Lung (tissue), 11 donors: ENCODE measurements at regions not wholly inside any gene's neighbourhood (a gene's known extent, or its start where the extent isn't known, plus 50 kb on each side); places are given as distances from the start of the nearest gene placed in this dataset.

ENCODE experiments used
- ATAC-seq: fragments of 200-7000 bp; cut with Tn5 transposase; one replicate; pipeline ENCODE4 v1.9.1; 2020; ENCODE audit warnings: moderate number of reproducible peaks; ENCODE audit not compliant: insufficient read depth, low FRiP score
- DNase-seq, 3 donors: peaks; one replicate each; pipeline ENCODE4 v3.0.0-alpha.2; 2013 to 2017
- H3K27ac ChIP-seq, 2 donors: one replicate each; pipeline ENCODE4 v1.5.1; 2013; ENCODE audit warnings: mild to moderate bottlenecking in 2 of 2, moderate library complexity in 2 of 2, control low read depth in 1 of 2, inconsistent platforms in 1 of 2, low read depth in 1 of 2, low read length in 1 of 2
- H3K27me3 ChIP-seq, 3 donors: one replicate each; pipeline ENCODE4 v1.5.1; 2013; ENCODE audit warnings: low read length in 2 of 3; ENCODE audit not compliant: control insufficient read depth in 3 of 3, insufficient read depth in 3 of 3
- H3K36me3 ChIP-seq, 4 donors: one replicate each; pipeline ENCODE4 v1.5.1; 2013; ENCODE audit warnings: low read length in 4 of 4, mild to moderate bottlenecking in 1 of 4, moderate library complexity in 1 of 4; ENCODE audit not compliant: control insufficient read depth in 4 of 4, insufficient read depth in 4 of 4
- H3K4me1 ChIP-seq, 5 donors: one replicate each; pipeline ENCODE4 v1.5.1; 2013; ENCODE audit warnings: low read length in 5 of 5, mild to moderate bottlenecking in 2 of 5, moderate library complexity in 1 of 5; ENCODE audit not compliant: control insufficient read depth in 5 of 5, insufficient read depth in 5 of 5
- H3K4me3 ChIP-seq: one replicate; pipeline ENCODE4 v1.5.1; 2013; ENCODE audit warnings: mild to moderate bottlenecking, control low read depth, moderate library complexity
- H3K9ac ChIP-seq, 2 donors: one replicate each; pipeline ENCODE4 v1.5.1; 2013; ENCODE audit warnings: low read length in 2 of 2, control low read depth in 1 of 2; ENCODE audit not compliant: insufficient read depth in 1 of 2
- H3K9me3 ChIP-seq, 4 donors: one replicate each; pipeline ENCODE4 v1.5.1; 2013; ENCODE audit warnings: low read length in 3 of 4, mild to moderate bottlenecking in 1 of 4, moderate library complexity in 1 of 4; ENCODE audit not compliant: control insufficient read depth in 4 of 4, insufficient read depth in 3 of 4
- CTCF ChIP-seq: IDR thresholded peaks from 2 replicates; pipeline ENCODE4 v1.5.1; 2012; ENCODE audit warnings: mild to moderate bottlenecking; ENCODE audit errors: control extremely low read depth, extremely low read depth
- whole genome bisulfite sequencing, 2 donors: extraction: QIAGEN DNeasy Blood & Tissue Kit; methylation state at CpG; one replicate each; pipeline ENCODE4 v1.1.7; 2013; 5-methylcytosine and 5-hydroxymethylcytosine counted together
- donor health status: control.
- donor health status: control.
- donor health status: Bipolar disorder and iron deficiency.
- donor health status: healthy.
- donor health status: DM: yes; HTN: yes; CAD: no.

GRCh38 chr3:178297199-178297598 is 239.0 kb upstream of the KCNMB2 start:
- Histone ChIP-seq H3K27ac (no peak overlapping the region), H3K36me3 (no peaks in the 10 kb centered on the region), H3K4me1 (peaks cover 0 to under 1% (median 0%) of the 10 kb centered on the region in 5 donors), H3K27me3 (no peaks in the 10 kb centered on the region), H3K4me3 (no peak overlapping the region), H3K9ac (no peak overlapping the region), H3K9me3 (peaks cover 0 to 1% (median 0%) of the 10 kb centered on the region in 4 donors)
- DNase-seq (no peak), ATAC-seq (no peak)
- 80 to 87% methylated on average over 1 of the region's 1 CpG for WGBS, 2 donors
- no peak for TF ChIP-seq CTCF

GRCh38 chr3:178297740-178298139 is 238.5 kb upstream of the KCNMB2 start:
- H3K9ac ChIP-seq = no peak overlapping the region
- no peaks in the 10 kb centered on the region for H3K36me3 ChIP-seq
- H3K27me3 ChIP-seq = no peaks in the 10 kb centered on the region
- TF ChIP-seq CTCF = no peak
- no peak for DNase-seq
- no peak overlapping the region for H3K27ac ChIP-seq
- no peaks in the 10 kb centered on the region for H3K4me1 ChIP-seq
- ATAC-seq = no peak
- H3K4me3 ChIP-seq = no peak overlapping the region
- WGBS, 2 donors = 89 to 93% methylated on average over 8 of the region's 8 CpGs
- H3K9me3 ChIP-seq = peaks cover 0 to 1% (median 0%) of the 10 kb centered on the region in 4 donors

- no peak for TF ChIP-seq CTCF
- Histone ChIP-seq H3K4me1 (no peaks in the 10 kb centered on the region), H3K9me3 (peaks cover 0 to 4% (median 0%) of the 10 kb centered on the region in 4 donors), H3K27me3 (no peaks in the 10 kb centered on the region), H3K9ac (no peak overlapping the region), H3K36me3 (no peaks in the 10 kb centered on the region), H3K27ac (no peak overlapping the region), H3K4me3 (no peak overlapping the region)
- WGBS, 2 donors = 92 to 96% methylated on average over 4 of the region's 4 CpGs
- ATAC-seq (no peak), DNase-seq (no peak)
Measured at GRCh38 chr3:178300441-178300959, 235.7 kb upstream of the KCNMB2 start.
